ENCODE measurements at regions not wholly inside any gene's neighbourhood (a gene's known extent, or its start where the extent isn't known, plus 50 kb on each side); places are given as distances from the start of the nearest gene placed in this dataset.

DNA sequence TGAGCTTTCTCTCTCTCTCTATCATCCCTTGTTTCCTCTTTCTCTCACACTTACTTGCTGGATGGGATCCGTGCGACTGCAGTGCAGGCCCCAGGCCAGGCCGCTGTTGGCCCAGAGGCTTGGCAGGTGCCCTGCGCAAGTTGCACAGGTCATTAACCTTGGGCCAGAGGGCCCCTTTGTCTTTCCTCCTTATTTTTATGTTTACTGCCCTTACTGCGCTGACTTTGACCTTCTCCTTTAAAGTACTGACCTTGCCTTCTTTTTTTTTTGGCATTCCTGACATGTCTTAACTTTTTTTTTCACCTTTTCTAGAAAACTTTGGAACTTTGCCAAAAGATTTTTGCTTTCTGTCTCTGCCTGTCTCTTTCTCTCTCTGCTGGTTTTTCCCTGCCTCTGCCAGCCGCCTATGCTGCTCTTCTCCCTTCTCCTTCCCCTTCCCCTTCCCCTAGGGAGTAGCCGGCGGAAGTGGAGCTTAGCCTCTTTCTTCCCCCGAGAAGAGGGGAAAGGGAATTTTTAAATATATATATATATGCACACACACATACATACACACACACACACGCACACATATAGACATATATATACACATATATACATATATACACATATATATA lies 59.6 kb upstream of the CDH4 start:
- Histone ChIP-seq H3K4me1 (no peaks in the 10 kb centered on the region), H3K4me3 (no peak overlapping the region), H3K27ac (no peak overlapping the region), H3K27me3 (peaks cover 9% of the 10 kb centered on the region; the same call in 1 of the 2 replicates), H3K9me3 (replicated peaks) (no peaks in the 10 kb centered on the region), H3K36me3 (no peaks in the 10 kb centered on the region)
- no peak for DNase-seq

DNA sequence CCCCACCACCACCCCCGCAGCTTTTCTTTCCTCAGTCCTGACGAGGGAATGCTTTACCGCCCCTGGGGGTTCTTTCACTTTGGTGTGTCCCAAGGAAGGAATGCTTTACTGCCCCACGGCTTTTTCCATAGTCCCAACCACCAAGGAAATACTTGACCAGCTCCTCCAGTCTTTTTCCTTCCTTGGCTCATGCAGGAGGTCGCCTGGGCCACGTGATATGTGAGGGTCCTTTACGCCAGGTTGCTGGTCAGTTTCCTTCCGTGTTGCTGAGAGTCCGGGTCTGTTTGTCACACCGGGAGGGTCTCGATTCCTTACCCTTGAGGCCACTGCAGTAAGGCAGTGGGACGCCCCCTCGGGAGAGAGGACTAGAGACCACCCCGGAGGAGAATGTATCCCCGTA lies 58.9 kb upstream of the CDH4 start:
- H3K4me3 ChIP-seq, result no peak overlapping the region
- DNase-seq, result no peak
- H3K4me1 ChIP-seq, result no peaks in the 10 kb centered on the region
- H3K27me3 ChIP-seq, result peaks cover 11% of the 10 kb centered on the region; the same call in 1 of the 2 replicates
- no peaks in the 10 kb centered on the region for H3K36me3 ChIP-seq
- no peak overlapping the region for H3K27ac ChIP-seq
- no peaks in the 10 kb centered on the region for H3K9me3 ChIP-seq (replicated peaks)
